ENCODE measurements at regions not wholly inside any gene's neighbourhood (a gene's known extent, or its start where the extent isn't known, plus 50 kb on each side); places are given as distances from the start of the nearest gene placed in this dataset.

- TF ChIP-seq CTCF (IDR thresholded peaks at IDR 0.05) (no peak), EP300 (IDR thresholded peaks at IDR 0.05) (no peak), POLR2A (IDR thresholded peaks at IDR 0.05) (no peak)
These were observed 72.4 kb upstream of the MKLN1 start for GRCh38 chr7:131255242-131255641.

Measured in tibial nerve (tissue), 4 donors.